Liver (tissue), 8 donors: ENCODE measurements at regions not wholly inside any gene's neighbourhood (a gene's known extent, or its start where the extent isn't known, plus 50 kb on each side); places are given as distances from the start of the nearest gene placed in this dataset.

Experiments used
- DNase-seq: peaks from one replicate; pipeline ENCODE4 v3.0.0-alpha.2; 2017; ENCODE audit warnings: low spot score
- H3K27ac ChIP-seq, 2 donors: one replicate each; pipeline ENCODE4 v1.7.0; 2013; ENCODE audit warnings: inconsistent platforms in 2 of 2, low read length in 2 of 2, control low read depth in 1 of 2, low read depth in 1 of 2, mild to moderate bottlenecking in 1 of 2
- H3K27me3 ChIP-seq, 4 donors: one replicate each; pipeline versions ENCODE4 v1.6.1 to v1.7.0; 2013; ENCODE audit warnings: low read length in 3 of 4, inconsistent platforms in 1 of 4, mild to moderate bottlenecking in 1 of 4, moderate library complexity in 1 of 4; ENCODE audit not compliant: control insufficient read depth in 4 of 4, insufficient read depth in 4 of 4
- H3K36me3 ChIP-seq, 4 donors: one replicate each; pipeline versions ENCODE4 v1.6.1 to v1.7.0; 2013; ENCODE audit warnings: low read length in 3 of 4, mild to moderate bottlenecking in 3 of 4, low read depth in 1 of 4, moderate library complexity in 1 of 4; ENCODE audit not compliant: control insufficient read depth in 4 of 4, insufficient read depth in 3 of 4
- H3K4me1 ChIP-seq, 4 donors: one replicate each; pipeline versions ENCODE4 v1.6.1 to v1.7.0; 2013; ENCODE audit warnings: low read length in 3 of 4, mild to moderate bottlenecking in 3 of 4, moderate library complexity in 1 of 4; ENCODE audit not compliant: control insufficient read depth in 4 of 4, insufficient read depth in 4 of 4
- H3K4me3 ChIP-seq, 3 donors: one replicate each; pipeline versions ENCODE4 v1.6.1 to v1.7.0; 2013; ENCODE audit warnings: low read length in 3 of 3, control low read depth in 1 of 3, low read depth in 1 of 3, mild to moderate bottlenecking in 1 of 3
- H3K9ac ChIP-seq, 2 donors: one replicate each; pipeline ENCODE4 v1.7.0; 2013; ENCODE audit warnings: low read length in 2 of 2, mild to moderate bottlenecking in 2 of 2, moderate library complexity in 2 of 2, control low read depth in 1 of 2, low read depth in 1 of 2
- H3K9me3 ChIP-seq, 4 donors: one replicate each; pipeline versions ENCODE4 v1.6.1 to v1.7.0; 2013; ENCODE audit warnings: low read length in 3 of 4; ENCODE audit not compliant: control insufficient read depth in 4 of 4
- ATF3 ChIP-seq: IDR thresholded peaks from 2 replicates; pipeline ENCODE4 v1.6.1; 2016; ENCODE audit warnings: antibody characterized with exemption
- CTCF ChIP-seq: fragments of 150-350 bp; IDR thresholded peaks from 2 replicates; pipeline ENCODE4 v1.5.1; 2017; ENCODE audit warnings: improper control_type of control experiment, low read depth, low read length; ENCODE audit not compliant: missing input control
- EGR1 ChIP-seq, 2 donors: IDR thresholded peaks; 2 replicates each; pipeline ENCODE4 v1.6.1; 2016 to 2018; ENCODE audit warnings: antibody characterized with exemption in 2 of 2, low read depth in 2 of 2
- FOXA1 ChIP-seq: IDR thresholded peaks from 2 replicates; pipeline ENCODE4 v1.6.1; 2016; ENCODE audit warnings: antibody characterized with exemption
- FOXA2 ChIP-seq: IDR thresholded peaks from 2 replicates; pipeline ENCODE4 v1.6.1; 2016; ENCODE audit warnings: antibody characterized with exemption
- GABPA ChIP-seq, 2 donors: IDR thresholded peaks in 1 of 2; conservative IDR thresholded peaks in 1 of 2; 2 replicates each; pipeline ENCODE4 v1.6.1; 2016; ENCODE audit warnings: antibody characterized with exemption in 2 of 2, mild to moderate bottlenecking in 1 of 2, moderate library complexity in 1 of 2
- HNF4A ChIP-seq, 2 donors: conservative IDR thresholded peaks; 2 replicates each; pipeline ENCODE4 v1.6.1; 2016; ENCODE audit warnings: antibody characterized with exemption in 2 of 2, mild to moderate bottlenecking in 2 of 2
- HNF4G ChIP-seq: IDR thresholded peaks from 2 replicates; pipeline ENCODE4 v1.6.1; 2016; ENCODE audit warnings: antibody characterized with exemption
- MAX ChIP-seq: IDR thresholded peaks from 2 replicates; pipeline ENCODE4 v1.6.1; 2016; ENCODE audit warnings: antibody characterized with exemption
- RAD21 ChIP-seq, 2 donors: IDR thresholded peaks; 2 replicates each; pipeline ENCODE4 v1.6.1; 2016; ENCODE audit warnings: antibody characterized with exemption in 2 of 2, mild to moderate bottlenecking in 2 of 2
- REST ChIP-seq: IDR thresholded peaks from 2 replicates; pipeline ENCODE4 v1.6.1; 2016; ENCODE audit warnings: antibody characterized with exemption, mild to moderate bottlenecking
- RXRA ChIP-seq, 2 donors: IDR thresholded peaks; 2 replicates each; pipeline ENCODE4 v1.6.1; 2017 to 2018; ENCODE audit warnings: antibody characterized with exemption in 2 of 2, mild to moderate bottlenecking in 1 of 2
- SP1 ChIP-seq: IDR thresholded peaks from 2 replicates; pipeline ENCODE4 v1.6.1; 2018; ENCODE audit warnings: antibody characterized with exemption, mild to moderate bottlenecking
- TAF1 ChIP-seq: conservative IDR thresholded peaks from 2 replicates; pipeline ENCODE4 v1.6.1; 2016; ENCODE audit warnings: antibody characterized with exemption, mild to moderate bottlenecking
- YY1 ChIP-seq: IDR thresholded peaks from 2 replicates; pipeline ENCODE4 v1.6.1; 2016; ENCODE audit warnings: antibody characterized with exemption, mild to moderate bottlenecking
- ZBTB33 ChIP-seq: IDR thresholded peaks from 2 replicates; pipeline ENCODE4 v1.6.1; 2016; ENCODE audit warnings: antibody characterized with exemption
- WGBS: extraction: QIAGEN DNeasy Blood & Tissue Kit; methylation state at CpG from one replicate; pipeline ENCODE4 v1.1.7; 2013; 5-methylcytosine and 5-hydroxymethylcytosine counted together
- donor health status: healthy.
- donor health status: healthy.
- donor health status: healthy.
- donor health status: healthy.
- donor health status: healthy.

GRCh38 chrX:7228226-7228625, 80.3 kb upstream of the PUDP start:
- 49% methylated on average over 2 of the region's 2 CpGs for WGBS
- no peak overlapping the region for H3K4me3 ChIP-seq
- H3K9ac ChIP-seq, result no peak overlapping the region
- no peak for DNase-seq
- H3K27ac ChIP-seq, result no peak overlapping the region
- H3K36me3 ChIP-seq, result no peaks in the 10 kb centered on the region
- no peaks in the 10 kb centered on the region for H3K9me3 ChIP-seq
- H3K27me3 ChIP-seq, result no peaks in the 10 kb centered on the region
- H3K4me1 ChIP-seq, result no peaks in the 10 kb centered on the region
- TF ChIP-seq YY1, result no peak

- DNase-seq, result no peak
- H3K4me1 ChIP-seq, result no peaks in the 10 kb centered on the region
- no peaks in the 10 kb centered on the region for H3K36me3 ChIP-seq
- H3K4me3 ChIP-seq, result no peak overlapping the region
- no peaks in the 10 kb centered on the region for H3K9me3 ChIP-seq
- no peak overlapping the region for H3K9ac ChIP-seq
- no peak overlapping the region for H3K27ac ChIP-seq
- no peaks in the 10 kb centered on the region for H3K27me3 ChIP-seq
- WGBS, result 86% methylated on average over 2 of the region's 2 CpGs
- no peak for TF ChIP-seq FOXA1
- TF ChIP-seq ATF3, result no peak
- TF ChIP-seq RAD21 (IDR thresholded peaks at IDR 0.05), result no peak
- no peak for TF ChIP-seq ZBTB33
- TF ChIP-seq GABPA (IDR thresholded peaks at IDR 0.05 in 1 of 2, conservative IDR thresholded peaks at IDR 0.05 in 1 of 2), result no peak
- no peak for TF ChIP-seq REST
- no peak for TF ChIP-seq HNF4G
- TF ChIP-seq FOXA2, result no peak
- TF ChIP-seq SP1, result no peak
These were observed 77.4 kb upstream of the PUDP start for GRCh38 chrX:7225338-7225737.

GRCh38 chrX:7223271-7223670, 75.3 kb upstream of the PUDP start:
- Histone ChIP-seq H3K9ac (no peak overlapping the region), H3K9me3 (no peaks in the 10 kb centered on the region), H3K27ac (no peak overlapping the region), H3K4me3 (no peak overlapping the region), H3K27me3 (no peaks in the 10 kb centered on the region), H3K4me1 (no peaks in the 10 kb centered on the region), H3K36me3 (no peaks in the 10 kb centered on the region)
- TF ChIP-seq TAF1 (no peak), GABPA (IDR thresholded peaks at IDR 0.05 in 1 of 2, conservative IDR thresholded peaks at IDR 0.05 in 1 of 2) (no peak), CTCF (no peak), RAD21 (IDR thresholded peaks at IDR 0.05) (no peak), HNF4A (conservative IDR thresholded peaks at IDR 0.05) (no peak), EGR1 (IDR thresholded peaks at IDR 0.05; ENCODE audit: low read depth in 2 of 2) (no peak), HNF4G (no peak), MAX (no peak), SP1 (no peak), RXRA (IDR thresholded peaks at IDR 0.05) (no peak)
- no peak for DNase-seq
- WGBS, result 95% methylated on average over 2 of the region's 2 CpGs
